Lung (tissue), 11 donors: ENCODE measurements at regions not wholly inside any gene's neighbourhood (a gene's known extent, or its start where the extent isn't known, plus 50 kb on each side); places are given as distances from the start of the nearest gene placed in this dataset.
"Not testable (repeated sequence)": the region's sequence is repeated elsewhere in the genome, so short reads cannot be mapped to it uniquely, and the experiment has no call there.

Experiments
- ATAC-seq: fragments of 200-7000 bp; cut with Tn5 transposase; one replicate; pipeline ENCODE4 v1.9.1; 2020; ENCODE audit warnings: moderate number of reproducible peaks; ENCODE audit not compliant: insufficient read depth, low FRiP score
- DNase-seq, 3 donors: peaks; one replicate each; pipeline ENCODE4 v3.0.0-alpha.2; 2013 to 2017
- H3K27ac ChIP-seq, 2 donors: one replicate each; pipeline ENCODE4 v1.5.1; 2013; ENCODE audit warnings: mild to moderate bottlenecking in 2 of 2, moderate library complexity in 2 of 2, control low read depth in 1 of 2, inconsistent platforms in 1 of 2, low read depth in 1 of 2, low read length in 1 of 2
- H3K27me3 ChIP-seq, 3 donors: one replicate each; pipeline ENCODE4 v1.5.1; 2013; ENCODE audit warnings: low read length in 2 of 3; ENCODE audit not compliant: control insufficient read depth in 3 of 3, insufficient read depth in 3 of 3
- H3K36me3 ChIP-seq, 4 donors: one replicate each; pipeline ENCODE4 v1.5.1; 2013; ENCODE audit warnings: low read length in 4 of 4, mild to moderate bottlenecking in 1 of 4, moderate library complexity in 1 of 4; ENCODE audit not compliant: control insufficient read depth in 4 of 4, insufficient read depth in 4 of 4
- H3K4me1 ChIP-seq, 5 donors: one replicate each; pipeline ENCODE4 v1.5.1; 2013; ENCODE audit warnings: low read length in 5 of 5, mild to moderate bottlenecking in 2 of 5, moderate library complexity in 1 of 5; ENCODE audit not compliant: control insufficient read depth in 5 of 5, insufficient read depth in 5 of 5
- H3K4me3 ChIP-seq: one replicate; pipeline ENCODE4 v1.5.1; 2013; ENCODE audit warnings: mild to moderate bottlenecking, control low read depth, moderate library complexity
- H3K9ac ChIP-seq, 2 donors: one replicate each; pipeline ENCODE4 v1.5.1; 2013; ENCODE audit warnings: low read length in 2 of 2, control low read depth in 1 of 2; ENCODE audit not compliant: insufficient read depth in 1 of 2
- H3K9me3 ChIP-seq, 4 donors: one replicate each; pipeline ENCODE4 v1.5.1; 2013; ENCODE audit warnings: low read length in 3 of 4, mild to moderate bottlenecking in 1 of 4, moderate library complexity in 1 of 4; ENCODE audit not compliant: control insufficient read depth in 4 of 4, insufficient read depth in 3 of 4
- CTCF ChIP-seq: IDR thresholded peaks from 2 replicates; pipeline ENCODE4 v1.5.1; 2012; ENCODE audit warnings: mild to moderate bottlenecking; ENCODE audit errors: control extremely low read depth, extremely low read depth
- WGBS, 2 donors: extraction: QIAGEN DNeasy Blood & Tissue Kit; methylation state at CpG; one replicate each; pipeline ENCODE4 v1.1.7; 2013; 5-methylcytosine and 5-hydroxymethylcytosine counted together
- donor health status: control.
- donor health status: control.
- donor health status: Bipolar disorder and iron deficiency.
- donor health status: healthy.
- donor health status: DM: yes; HTN: yes; CAD: no.

- H3K36me3 ChIP-seq, result no peaks in the 10 kb centered on the region
- H3K9ac ChIP-seq, result no peak overlapping the region
- H3K9me3 ChIP-seq, result peaks cover 0 to 2% (median 0%) of the 10 kb centered on the region in 4 donors
- WGBS, 2 donors, result 82 to 85% methylated on average over 6 of the region's 6 CpGs
- TF ChIP-seq CTCF, result no peak
- H3K27ac ChIP-seq, result no peak overlapping the region
- H3K4me3 ChIP-seq, result no peak overlapping the region
- peaks cover 0 to 2% (median 0%) of the 10 kb centered on the region in 5 donors for H3K4me1 ChIP-seq
- H3K27me3 ChIP-seq, result no peaks in the 10 kb centered on the region
- DNase-seq, result no peak
- ATAC-seq, result no peak
These were observed 116.7 kb upstream of the NEK6 start for GRCh38 chr9:124140941-124141568.

- not testable (repeated sequence) for H3K36me3 ChIP-seq, H3K9me3 ChIP-seq, H3K27me3 ChIP-seq, H3K4me3 ChIP-seq, H3K27ac ChIP-seq, H3K4me1 ChIP-seq, H3K9ac ChIP-seq, ATAC-seq, DNase-seq
- WGBS, 2 donors, result 72 to 84% methylated on average over 10 of the region's 10 CpGs
These were observed 113.1 kb upstream of the NEK6 start for GRCh38 chr9:124144561-124145123.

- Histone ChIP-seq H3K27me3 (no peaks in the 10 kb centered on the region), H3K27ac (no peak overlapping the region), H3K36me3 (no peaks in the 10 kb centered on the region), H3K4me1 (peaks cover 0 to 2% (median 0%) of the 10 kb centered on the region in 5 donors), H3K9ac (no peak overlapping the region), H3K4me3 (no peak overlapping the region), H3K9me3 (peaks cover 0 to 3% (median 0%) of the 10 kb centered on the region in 4 donors)
- 84 to 86% methylated on average over 4 of the region's 4 CpGs for WGBS, 2 donors
- DNase-seq, result no peak
- no peak for ATAC-seq
- TF ChIP-seq CTCF, result no peak
These were observed 111.7 kb upstream of the NEK6 start for GRCh38 chr9:124146031-124146561.

- WGBS, 2 donors, result 42 to 45% methylated on average over 1 of the region's 1 CpG
These were observed 107.8 kb upstream of the NEK6 start for GRCh38 chr9:124149992-124150391.

More at GRCh38 chr9:124149992-124150391, 107.8 kb upstream of the NEK6 start:
- H3K27me3 ChIP-seq, result no peaks in the 10 kb centered on the region
- no peaks in the 10 kb centered on the region for H3K36me3 ChIP-seq
- ATAC-seq (no peak), DNase-seq (peak in 1 of 3 donors; percentile 26)
- H3K9ac ChIP-seq, result no peak overlapping the region
- TF ChIP-seq CTCF, result no peak
- no peaks in the 10 kb centered on the region for H3K4me1 ChIP-seq
- no peak overlapping the region for H3K27ac ChIP-seq
- H3K4me3 ChIP-seq, result no peak overlapping the region
- H3K9me3 ChIP-seq, result peaks cover 0 to 3% (median 0%) of the 10 kb centered on the region in 4 donors
